Astrocyte of the cerebellum (primary cell): ENCODE measurements at regions not wholly inside any gene's neighbourhood (a gene's known extent, or its start where the extent isn't known, plus 50 kb on each side); places are given as distances from the start of the nearest gene placed in this dataset.

Experiments used
- DNase-seq: peaks from one replicate; pipeline ENCODE4 v3.0.0-alpha.2; 2011; ENCODE audit warnings: low read depth
- H3K4me3 ChIP-seq: 2 replicates; pipeline ENCODE4 v1.5.1; 2011; ENCODE audit warnings: mild to moderate bottlenecking, low read depth, low read length, moderate library complexity
- CTCF ChIP-seq: IDR thresholded peaks from 2 replicates; pipeline ENCODE4 v1.5.1; 2012; ENCODE audit warnings: low read length, low read depth, moderate library complexity, mild to moderate bottlenecking; ENCODE audit errors: missing control alignments
- in situ Hi-C: cut with HindIII; loops from 2 replicates; pipeline ENCODE4 v1.10.0; 2017; ENCODE audit warnings: low sequenced_read_pairs

GRCh38 chr21:14903172-14903865 is 161.5 kb downstream of the NRIP1 start:
- H3K4me3 ChIP-seq: no peak overlapping the region
- in situ Hi-C loops: no loop called here
- TF ChIP-seq CTCF: no peak
- no peak for DNase-seq

GRCh38 chr21:14901482-14901958 is 163.3 kb downstream of the NRIP1 start:
- H3K4me3 ChIP-seq: no peak overlapping the region
- in situ Hi-C loops: no loop called here
- no peak for TF ChIP-seq CTCF
- DNase-seq: peak; percentile 99

- no peak for DNase-seq
- in situ Hi-C loops: no loop called here
- H3K4me3 ChIP-seq: no peak overlapping the region
- TF ChIP-seq CTCF: no peak
Observed at GRCh38 chr21:14900611-14901010, 164.2 kb downstream of the NRIP1 start.

- no peak overlapping the region for H3K4me3 ChIP-seq
- DNase-seq: no peak
- in situ Hi-C loops: no loop called here
- no peak for TF ChIP-seq CTCF
Observed at GRCh38 chr21:14900058-14900457, 164.7 kb downstream of the NRIP1 start.

GRCh38 chr21:14895792-14896191 is 169.0 kb downstream of the NRIP1 start:
- TF ChIP-seq CTCF: no peak
- in situ Hi-C loops: no loop called here
- H3K4me3 ChIP-seq: no peak overlapping the region
- DNase-seq: no peak

- no peak for TF ChIP-seq CTCF
- no peak for DNase-seq
- in situ Hi-C loops: no loop called here
- no peak overlapping the region for H3K4me3 ChIP-seq
Observed at GRCh38 chr21:14890141-14890540, 174.7 kb downstream of the NRIP1 start.
